ENCODE measurements at regions not wholly inside any gene's neighbourhood (a gene's known extent, or its start where the extent isn't known, plus 50 kb on each side); places are given as distances from the start of the nearest gene placed in this dataset.
"Not testable (repeated sequence)": the region's sequence is repeated elsewhere in the genome, so short reads cannot be mapped to it uniquely, and the experiment has no call there.

DNA sequence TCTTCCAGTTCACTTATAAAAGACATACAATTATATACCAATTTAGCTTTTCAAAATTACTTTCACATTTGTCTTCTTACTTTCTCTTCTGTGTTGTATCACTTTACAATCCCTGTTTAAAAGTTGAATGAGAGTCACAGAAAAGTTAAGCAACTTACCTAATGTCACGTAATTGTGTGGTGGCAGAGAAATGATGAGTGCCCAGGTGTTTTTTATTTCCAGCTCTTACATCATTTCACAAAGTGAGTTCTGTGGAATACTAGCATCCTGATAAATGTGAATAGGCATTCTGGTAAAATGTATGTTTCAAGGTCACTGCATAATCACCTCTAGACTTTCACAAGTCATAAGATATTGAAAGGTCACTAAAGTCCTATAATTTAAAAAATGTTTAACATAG lies 133.0 kb upstream of the FIBIN start:
- Histone ChIP-seq H3K4me3 (ENCODE audit: low read depth, low read length) (no peak overlapping the region), H3K27me3 (no peaks in the 10 kb centered on the region), H3K9me3 (no peaks in the 10 kb centered on the region), H3K36me3 (no peaks in the 10 kb centered on the region), H3K4me1 (no peaks in the 10 kb centered on the region)
- TF ChIP-seq, protein P1, sequence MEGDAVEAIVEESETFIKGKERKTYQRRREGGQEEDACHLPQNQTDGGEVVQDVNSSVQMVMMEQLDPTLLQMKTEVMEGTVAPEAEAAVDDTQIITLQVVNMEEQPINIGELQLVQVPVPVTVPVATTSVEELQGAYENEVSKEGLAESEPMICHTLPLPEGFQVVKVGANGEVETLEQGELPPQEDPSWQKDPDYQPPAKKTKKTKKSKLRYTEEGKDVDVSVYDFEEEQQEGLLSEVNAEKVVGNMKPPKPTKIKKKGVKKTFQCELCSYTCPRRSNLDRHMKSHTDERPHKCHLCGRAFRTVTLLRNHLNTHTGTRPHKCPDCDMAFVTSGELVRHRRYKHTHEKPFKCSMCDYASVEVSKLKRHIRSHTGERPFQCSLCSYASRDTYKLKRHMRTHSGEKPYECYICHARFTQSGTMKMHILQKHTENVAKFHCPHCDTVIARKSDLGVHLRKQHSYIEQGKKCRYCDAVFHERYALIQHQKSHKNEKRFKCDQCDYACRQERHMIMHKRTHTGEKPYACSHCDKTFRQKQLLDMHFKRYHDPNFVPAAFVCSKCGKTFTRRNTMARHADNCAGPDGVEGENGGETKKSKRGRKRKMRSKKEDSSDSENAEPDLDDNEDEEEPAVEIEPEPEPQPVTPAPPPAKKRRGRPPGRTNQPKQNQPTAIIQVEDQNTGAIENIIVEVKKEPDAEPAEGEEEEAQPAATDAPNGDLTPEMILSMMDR (IDR thresholded peaks at IDR 0.05; ENCODE audit: low read depth, low read length), result no peak
- DNase-seq, result no peak

GRCh38 chr11:26862801-26863200 lies 131.1 kb upstream of the FIBIN start:
- Histone ChIP-seq H3K9me3 (no peaks in the 10 kb centered on the region), H3K4me3 (ENCODE audit: low read depth, low read length) (no peak overlapping the region), H3K36me3 (no peaks in the 10 kb centered on the region), H3K4me1 (no peaks in the 10 kb centered on the region), H3K27me3 (no peaks in the 10 kb centered on the region)
- no peak for DNase-seq
- TF ChIP-seq, protein P1 (IDR thresholded peaks at IDR 0.05; ENCODE audit: low read depth, low read length), result no peak

DNA sequence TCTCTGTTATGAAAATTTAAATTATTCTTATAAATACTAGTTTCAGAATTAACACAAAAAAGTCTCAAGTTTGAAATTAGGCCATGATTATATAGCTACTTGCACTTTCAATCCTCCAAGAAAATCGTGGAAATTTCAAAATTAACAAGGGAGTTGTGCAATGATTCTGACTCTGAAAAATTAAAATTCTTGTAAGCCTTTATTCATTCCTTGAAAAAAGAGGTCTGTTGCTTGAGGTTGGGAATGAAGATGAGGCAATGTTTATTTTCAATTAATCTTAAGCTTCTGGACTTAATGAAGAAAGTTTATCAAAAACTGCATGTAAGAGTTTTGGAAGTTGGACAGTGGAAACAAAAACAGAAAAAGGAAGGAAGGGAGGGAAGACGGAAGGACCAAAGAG lies 128.2 kb upstream of the FIBIN start:
- no peaks in the 10 kb centered on the region for H3K36me3 ChIP-seq
- H3K27me3 ChIP-seq, result no peaks in the 10 kb centered on the region
- no peak for DNase-seq
- H3K9me3 ChIP-seq, result no peaks in the 10 kb centered on the region
- H3K4me1 ChIP-seq, result no peaks in the 10 kb centered on the region
- H3K4me3 ChIP-seq (ENCODE audit: low read depth, low read length), result no peak overlapping the region
- TF ChIP-seq, protein P1 (IDR thresholded peaks at IDR 0.05; ENCODE audit: low read depth, low read length), result no peak

DNA sequence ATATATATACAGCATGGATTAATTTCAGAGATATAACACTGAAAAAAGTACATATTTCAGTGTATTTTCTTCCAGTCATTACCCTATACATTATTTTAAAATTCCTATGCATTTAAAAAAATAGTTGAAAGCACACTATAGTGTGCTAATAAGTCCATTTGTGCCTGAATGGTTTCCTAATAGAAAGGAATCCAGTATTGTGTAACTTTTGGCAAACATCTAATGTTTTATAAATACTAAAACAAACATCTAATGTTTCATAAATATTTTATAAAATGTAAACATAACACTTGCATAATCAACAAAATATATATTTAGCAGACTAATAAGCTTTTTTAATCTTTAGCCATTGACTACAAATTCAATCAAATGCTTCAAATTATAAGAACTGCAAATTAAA lies 126.6 kb upstream of the FIBIN start:
- H3K4me3 ChIP-seq (ENCODE audit: low read depth, low read length), result no peak overlapping the region
- H3K4me1 ChIP-seq, result no peaks in the 10 kb centered on the region
- no peaks in the 10 kb centered on the region for H3K36me3 ChIP-seq
- H3K9me3 ChIP-seq, result no peaks in the 10 kb centered on the region
- H3K27me3 ChIP-seq, result no peaks in the 10 kb centered on the region
- TF ChIP-seq, protein P1 (IDR thresholded peaks at IDR 0.05; ENCODE audit: low read depth, low read length), result no peak
- DNase-seq, result no peak

DNA sequence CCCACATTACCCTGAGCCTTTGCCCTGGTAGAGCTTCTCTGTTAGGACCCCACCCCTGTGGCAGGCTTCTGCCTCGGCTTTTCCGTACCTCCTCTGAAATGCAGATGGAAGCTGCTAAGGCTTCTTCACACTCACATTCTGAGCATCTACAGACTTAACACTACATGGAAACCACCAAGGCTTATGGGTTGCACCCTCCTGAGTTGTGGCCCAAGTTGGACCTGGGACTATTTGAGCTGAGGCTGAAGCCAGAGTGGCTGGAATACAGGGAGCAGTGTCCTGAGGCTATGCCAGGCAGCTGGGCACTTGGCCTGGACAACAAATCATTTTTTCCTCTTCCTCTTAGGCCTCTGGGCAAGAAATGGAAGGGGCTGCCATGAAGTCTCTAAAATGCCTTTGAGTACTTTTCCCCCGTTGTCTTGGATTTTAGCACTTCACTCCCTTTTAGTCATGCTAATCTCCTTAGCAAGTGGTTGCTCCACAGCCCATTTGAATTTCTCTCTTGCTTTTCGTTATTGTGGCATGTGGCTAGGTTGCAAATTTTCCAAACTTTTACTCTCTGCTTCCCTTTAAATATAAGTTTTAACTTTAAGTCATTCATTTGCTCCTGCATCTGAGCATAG lies 114.8 kb upstream of the FIBIN start:
- no peaks in the 10 kb centered on the region for H3K36me3 ChIP-seq
- no peaks in the 10 kb centered on the region for H3K4me1 ChIP-seq
- TF ChIP-seq, protein P1 (IDR thresholded peaks at IDR 0.05; ENCODE audit: low read depth, low read length), result no peak
- no peaks in the 10 kb centered on the region for H3K27me3 ChIP-seq
- no peak overlapping the region for H3K4me3 ChIP-seq (ENCODE audit: low read depth, low read length)
- no peaks in the 10 kb centered on the region for H3K9me3 ChIP-seq
- DNase-seq, result no peak

DNA sequence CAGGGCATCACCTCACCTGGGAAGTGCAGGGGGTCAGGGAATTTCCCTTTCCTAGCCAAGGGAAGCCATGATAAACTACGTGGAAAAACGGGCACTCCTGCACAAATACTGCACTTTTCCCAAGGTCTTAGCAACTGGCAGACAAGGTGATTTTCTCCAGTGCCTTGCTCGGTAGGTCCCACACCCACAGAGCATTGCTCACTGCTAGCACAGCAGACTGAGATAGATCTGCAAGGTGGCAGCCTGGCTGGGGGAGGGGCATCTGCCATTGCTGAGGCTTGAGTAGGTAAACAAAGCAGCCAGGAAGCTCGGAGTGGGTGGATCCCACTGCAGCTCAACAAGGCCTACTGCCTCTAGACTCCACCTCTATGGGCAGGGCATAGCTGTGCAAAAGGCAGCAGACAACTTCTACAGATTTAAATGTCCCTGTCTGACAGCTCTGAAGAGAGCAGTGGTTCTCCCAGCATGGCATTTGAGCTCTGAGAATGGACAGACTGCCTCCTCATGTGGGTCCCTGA lies 111.5 kb upstream of the FIBIN start:
- H3K27me3 ChIP-seq; H3K4me1 ChIP-seq; DNase-seq; H3K9me3 ChIP-seq; H3K4me3 ChIP-seq (ENCODE audit: low read depth, low read length); H3K36me3 ChIP-seq: not testable (repeated sequence)
